GM12864 (cell line): ENCODE measurements at regions not wholly inside any gene's neighbourhood (a gene's known extent, or its start where the extent isn't known, plus 50 kb on each side); places are given as distances from the start of the nearest gene placed in this dataset.

Experiments
- DNase-seq: peaks from one replicate; pipeline ENCODE4 v3.0.0-alpha.2; 2011; ENCODE audit warnings: low read depth
- H3K4me3 ChIP-seq: 2 replicates; pipeline ENCODE4 v1.5.1; 2011; ENCODE audit warnings: mild to moderate bottlenecking, low read depth, low read length, control low read depth
- CTCF ChIP-seq: IDR thresholded peaks from 2 replicates; pipeline ENCODE4 v1.5.1; 2011; ENCODE audit warnings: low read depth, mild to moderate bottlenecking, moderate library complexity, low read length, control low read depth, inconsistent platforms; ENCODE audit errors: missing control alignments

GRCh38 chr3:162029736-162030135, 533.1 kb downstream of the OTOL1 start:
- no peak for DNase-seq
- no peak overlapping the region for H3K4me3 ChIP-seq
- no peak for TF ChIP-seq CTCF

- DNase-seq, result no peak
- no peak for TF ChIP-seq CTCF
- no peak overlapping the region for H3K4me3 ChIP-seq
These were observed 537.8 kb downstream of the OTOL1 start for GRCh38 chr3:162034368-162034767.

- no peak for DNase-seq
- no peak for TF ChIP-seq CTCF
These were observed 545.0 kb downstream of the OTOL1 start for GRCh38 chr3:162041622-162042021.

GRCh38 chr3:162052636-162053035, 556.0 kb downstream of the OTOL1 start:
- TF ChIP-seq CTCF, result no peak
- no peak for DNase-seq

More at GRCh38 chr3:162041622-162042021, 545.0 kb downstream of the OTOL1 start:
- H3K4me3 ChIP-seq, result no peak overlapping the region

GRCh38 chr3:162072656-162073164, 576.1 kb downstream of the OTOL1 start:
- no peak for DNase-seq
- no peak overlapping the region for H3K4me3 ChIP-seq
- TF ChIP-seq CTCF, result no peak

More at GRCh38 chr3:162052636-162053035, 556.0 kb downstream of the OTOL1 start:
- H3K4me3 ChIP-seq, result no peak overlapping the region

- no peak for TF ChIP-seq CTCF
- DNase-seq, result no peak
- H3K4me3 ChIP-seq, result no peak overlapping the region
These were observed 576.9 kb downstream of the OTOL1 start for GRCh38 chr3:162073422-162073975.

GRCh38 chr3:162077108-162077507, 580.5 kb downstream of the OTOL1 start:
- TF ChIP-seq CTCF, result no peak
- no peak for DNase-seq
- H3K4me3 ChIP-seq, result no peak overlapping the region
